Ammon's horn (tissue), 1 donor: ENCODE measurements at regions not wholly inside any gene's neighbourhood (a gene's known extent, or its start where the extent isn't known, plus 50 kb on each side); places are given as distances from the start of the nearest gene placed in this dataset.

Source experiments
- DNase-seq: peaks from one replicate; pipeline ENCODE4 v3.0.0-alpha.2; 2016; ENCODE audit warnings: low spot score

- no peak for DNase-seq
Observed at GRCh38 chr3:153072856-153073255, 89.2 kb upstream of the RAP2B start.

- DNase-seq = no peak
Observed at GRCh38 chr3:153073636-153074035, 88.4 kb upstream of the RAP2B start.

GRCh38 chr3:153078826-153079225, 83.2 kb upstream of the RAP2B start:
- DNase-seq = no peak

- DNase-seq = no peak
Observed at GRCh38 chr3:153079386-153079785, 82.6 kb upstream of the RAP2B start.

GRCh38 chr3:153080778-153081240, 81.2 kb upstream of the RAP2B start:
- no peak for DNase-seq

- DNase-seq = no peak
Observed at GRCh38 chr3:153084431-153084830, 77.6 kb upstream of the RAP2B start.

- DNase-seq = peak; percentile 4
Observed at GRCh38 chr3:153087595-153088566, 74.1 kb upstream of the RAP2B start.

- DNase-seq = no peak
Observed at GRCh38 chr3:153089620-153090019, 72.4 kb upstream of the RAP2B start.

GRCh38 chr3:153090973-153091372, 71.1 kb upstream of the RAP2B start:
- no peak for DNase-seq

GRCh38 chr3:153093629-153094028, 68.4 kb upstream of the RAP2B start:
- DNase-seq = no peak

GRCh38 chr3:153094386-153094785, 67.6 kb upstream of the RAP2B start:
- no peak for DNase-seq

GRCh38 chr3:153095441-153095840, 66.6 kb upstream of the RAP2B start:
- no peak for DNase-seq

GRCh38 chr3:153096731-153097131, 65.3 kb upstream of the RAP2B start:
- no peak for DNase-seq

GRCh38 chr3:153097213-153097612, 64.8 kb upstream of the RAP2B start:
- no peak for DNase-seq

- DNase-seq = no peak
Observed at GRCh38 chr3:153099131-153099530, 62.9 kb upstream of the RAP2B start.

GRCh38 chr3:153103406-153103945, 58.5 kb upstream of the RAP2B start:
- DNase-seq = no peak

GRCh38 chr3:153110041-153110440, 52.0 kb upstream of the RAP2B start:
- DNase-seq = no peak

GRCh38 chr3:153111016-153111415, 51.0 kb upstream of the RAP2B start:
- no peak for DNase-seq
